ENCODE measurements at regions not wholly inside any gene's neighbourhood (a gene's known extent, or its start where the extent isn't known, plus 50 kb on each side); places are given as distances from the start of the nearest gene placed in this dataset.
A peak's percentile ranks its signal among the peaks of the same experiment; 100 is the strongest.
"Not testable (repeated sequence)": the region's sequence is repeated elsewhere in the genome, so short reads cannot be mapped to it uniquely, and the experiment has no call there.

DNA sequence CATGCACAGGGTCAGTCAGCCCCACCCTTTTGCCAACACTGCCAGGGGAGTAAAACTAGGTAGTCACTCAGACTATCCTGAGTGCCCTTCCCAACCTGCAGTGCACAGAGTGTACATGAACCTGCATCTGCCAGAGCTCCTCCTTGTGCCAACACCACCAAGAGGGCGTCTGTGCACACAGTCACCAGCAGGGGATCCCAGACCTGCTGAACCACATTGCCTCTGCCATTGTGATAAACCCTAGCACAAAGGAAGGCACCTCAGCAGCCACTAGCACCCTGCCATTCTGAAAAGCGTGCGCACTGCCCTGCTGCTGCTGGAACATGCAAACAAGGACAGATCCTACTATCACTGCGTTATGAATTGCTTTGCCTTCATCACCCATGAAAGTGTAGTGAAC, 247.8 kb upstream of the POU3F4 start:
- no peak for FAIRE-seq

DNA sequence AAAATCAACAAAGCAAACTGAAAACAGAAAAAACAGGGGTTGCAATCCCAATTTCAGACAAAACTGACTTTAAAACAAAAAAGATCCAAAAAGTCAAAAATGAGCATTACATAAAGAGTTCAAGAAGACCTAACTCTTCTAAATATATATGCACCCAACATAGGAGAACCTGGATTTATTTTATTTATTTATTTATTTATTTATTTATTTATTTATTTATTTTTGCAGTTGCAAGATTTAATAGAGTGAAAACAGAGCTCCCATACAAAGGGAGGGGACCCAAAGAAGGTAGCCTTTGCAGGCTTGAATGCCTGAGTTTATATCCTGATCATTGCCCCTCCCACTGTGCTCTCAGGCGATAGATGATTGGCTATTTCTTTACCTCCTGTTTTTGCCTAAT, 245.9 kb upstream of the POU3F4 start:
- peak; percentile 24 for FAIRE-seq

DNA sequence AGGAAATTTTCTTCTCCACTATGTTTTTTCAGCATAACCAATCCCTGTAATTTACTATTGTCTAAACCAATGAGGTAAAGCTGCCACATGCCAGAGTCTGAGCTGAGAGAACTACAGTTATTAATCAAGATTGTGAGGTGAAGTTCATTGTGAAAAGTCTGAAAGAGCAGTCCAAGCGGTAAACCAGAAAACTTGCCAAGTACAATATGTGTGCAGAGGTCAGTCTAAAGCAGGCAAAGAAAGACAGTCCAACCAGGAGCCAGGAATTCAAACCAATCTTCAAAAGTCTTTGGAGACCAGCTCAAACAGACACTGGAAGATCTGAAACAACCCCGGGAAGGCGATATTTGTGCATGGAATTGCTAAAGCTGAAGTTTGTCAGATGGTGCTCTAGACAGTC, 229.1 kb upstream of the POU3F4 start:
- FAIRE-seq: no peak

DNA sequence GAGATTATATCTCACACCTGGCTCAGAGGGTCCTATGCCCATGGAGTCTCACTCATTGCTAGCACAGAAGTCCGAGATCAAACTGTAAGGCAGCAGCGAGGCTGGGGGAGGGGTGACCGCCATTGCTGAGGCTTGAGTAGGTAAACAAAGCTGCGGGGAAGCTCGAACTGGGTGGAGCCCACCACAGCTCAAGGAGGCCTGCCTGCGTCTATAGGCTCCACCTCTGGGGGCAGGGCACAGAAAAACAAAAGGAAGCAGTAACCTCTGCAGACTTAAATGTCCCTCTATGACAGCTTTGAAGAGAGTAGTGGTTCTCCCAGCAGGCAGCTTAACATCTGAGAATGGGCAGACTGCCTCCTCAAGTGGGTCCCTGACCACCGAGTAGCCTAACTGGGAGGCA, 221.5 kb upstream of the POU3F4 start:
- not testable (repeated sequence) for FAIRE-seq

DNA sequence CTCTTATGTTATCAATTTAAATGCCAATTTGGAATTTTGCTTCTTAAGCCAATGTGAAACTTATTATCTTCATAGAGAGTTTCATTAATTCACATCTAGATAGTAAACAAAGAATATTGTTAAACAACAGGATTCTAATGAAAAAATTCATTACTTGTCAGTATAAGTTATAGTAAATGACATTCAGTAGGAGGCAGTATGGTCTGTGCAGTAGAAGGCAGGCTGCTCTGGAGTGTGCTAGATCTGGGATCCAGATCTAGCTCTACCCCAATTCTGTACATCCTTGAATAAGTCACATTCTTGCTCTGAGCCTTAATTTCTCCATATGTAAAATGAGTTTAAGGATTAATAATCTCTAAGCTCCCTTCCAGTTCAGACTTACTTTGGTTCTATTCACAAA, 202.7 kb upstream of the POU3F4 start:
- FAIRE-seq: no peak

DNA sequence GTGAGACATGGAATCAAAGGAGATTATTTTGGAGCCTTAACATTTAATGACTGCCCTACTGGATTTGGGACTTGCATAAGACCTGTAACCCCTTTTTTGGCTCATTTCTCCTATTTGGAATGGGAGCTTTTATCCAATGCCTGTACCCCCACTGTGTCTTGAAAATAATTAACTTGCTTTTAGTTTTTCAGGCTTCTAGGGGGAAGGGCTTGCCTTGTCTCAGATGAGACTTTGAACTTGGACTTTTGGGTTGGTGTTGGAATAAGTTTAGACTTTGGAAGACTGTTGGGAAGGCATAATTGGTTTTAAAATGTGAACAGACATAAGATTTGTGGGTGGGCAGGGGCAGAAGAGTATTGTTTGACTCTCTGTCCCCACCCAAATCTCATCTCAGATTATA, 189.1 kb upstream of the POU3F4 start:
- no peak for FAIRE-seq

DNA sequence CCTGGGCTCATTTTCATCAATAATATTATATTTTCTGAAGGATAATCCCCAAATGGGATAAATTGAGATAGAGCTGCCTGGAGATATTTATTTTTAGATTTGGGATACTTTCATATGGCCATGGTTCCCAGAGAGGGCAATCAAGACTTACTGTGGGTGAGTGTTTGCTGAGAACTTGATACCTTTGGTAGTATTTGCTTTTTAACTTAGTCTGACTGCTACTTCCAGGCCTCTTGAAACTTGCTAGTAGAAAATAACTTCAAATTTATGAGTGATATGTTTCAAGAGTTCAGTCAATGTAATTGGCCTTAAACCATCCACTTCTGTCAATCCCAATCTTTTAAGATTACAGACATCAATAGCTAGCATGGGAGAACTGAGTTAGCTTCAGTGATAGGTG, 181.6 kb upstream of the POU3F4 start:
- FAIRE-seq: no peak

DNA sequence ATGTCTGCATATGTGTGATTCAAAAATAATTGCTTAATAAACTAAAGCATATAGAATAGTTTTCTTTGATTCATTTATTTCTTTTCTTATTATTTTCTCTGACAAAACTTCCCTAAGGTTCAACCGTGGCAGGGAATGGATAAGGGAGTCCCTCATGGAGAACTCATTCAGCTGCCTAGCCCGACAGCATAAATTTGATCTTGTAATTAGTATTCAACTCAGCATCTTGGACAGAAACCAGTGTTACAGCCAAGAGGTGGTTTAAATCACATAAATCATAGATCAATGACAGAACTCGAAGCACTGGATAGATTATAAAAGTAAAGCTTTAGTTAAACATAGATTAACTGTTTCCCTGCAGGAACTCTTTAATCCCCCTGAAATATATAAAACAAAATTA, 174.3 kb upstream of the POU3F4 start:
- no peak for FAIRE-seq

DNA sequence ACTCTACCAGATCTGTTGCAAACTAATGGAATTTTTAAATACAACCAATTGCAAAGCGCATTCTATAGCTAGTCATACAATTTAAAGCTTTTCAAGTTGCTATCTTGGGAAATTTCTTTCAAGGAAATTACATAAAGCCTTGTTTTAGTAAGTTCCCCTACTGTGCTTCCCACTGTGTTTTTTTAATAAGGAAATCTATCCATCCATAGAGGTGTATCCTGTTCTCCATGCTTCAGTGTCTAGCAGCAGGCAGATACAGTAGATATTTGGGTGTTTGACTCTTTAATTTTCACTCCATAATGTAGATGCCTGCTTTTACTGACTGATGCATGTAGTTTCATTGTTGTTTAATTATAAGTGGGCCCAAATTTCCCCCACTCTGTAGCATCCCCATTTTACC, 171.6 kb upstream of the POU3F4 start:
- FAIRE-seq: no peak

DNA sequence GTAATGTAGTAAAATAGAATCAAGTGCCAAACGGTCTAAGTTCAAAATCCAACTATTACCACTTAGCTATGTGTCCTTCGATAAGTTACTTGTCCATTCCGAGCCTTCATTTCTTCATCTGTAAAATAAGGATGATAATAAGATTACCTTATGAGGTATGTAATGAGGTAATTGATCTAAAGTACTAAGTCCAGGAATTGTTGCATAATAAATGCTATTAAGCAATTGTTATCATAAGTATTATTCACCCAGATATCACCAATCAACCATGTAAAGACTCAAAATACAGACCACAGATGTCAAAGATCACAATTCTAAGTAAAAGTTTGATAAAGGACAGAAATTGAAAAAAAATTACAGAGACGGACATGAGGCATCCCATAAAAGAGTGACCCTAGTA, 168.4 kb upstream of the POU3F4 start:
- no peak for FAIRE-seq

DNA sequence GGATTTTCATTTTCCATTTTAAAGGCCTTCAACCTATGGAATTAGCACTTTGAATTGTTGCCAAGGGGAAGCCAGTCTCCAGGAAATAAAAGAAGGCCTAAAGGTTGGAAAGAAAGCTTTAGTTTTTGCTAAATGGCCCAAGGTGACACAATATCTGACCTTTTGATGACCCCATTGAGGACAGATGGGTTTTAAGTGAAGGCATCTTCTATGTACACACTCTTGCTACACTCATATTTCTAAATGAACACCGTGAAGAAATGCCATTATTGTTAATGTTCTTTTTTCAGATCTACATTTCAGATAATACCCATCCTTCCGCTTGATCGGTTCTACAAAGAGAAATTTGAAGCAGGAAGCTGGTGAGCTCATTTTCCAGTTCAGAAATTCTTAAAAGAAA, 162.8 kb upstream of the POU3F4 start:
- no peak for FAIRE-seq
